GM12864 (cell line): ENCODE measurements at regions not wholly inside any gene's neighbourhood (a gene's known extent, or its start where the extent isn't known, plus 50 kb on each side); places are given as distances from the start of the nearest gene placed in this dataset.

Source experiments
- DNase-seq: peaks from one replicate; pipeline ENCODE4 v3.0.0-alpha.2; 2011; ENCODE audit warnings: low read depth
- H3K4me3 ChIP-seq: 2 replicates; pipeline ENCODE4 v1.5.1; 2011; ENCODE audit warnings: mild to moderate bottlenecking, low read depth, low read length, control low read depth
- CTCF ChIP-seq: IDR thresholded peaks from 2 replicates; pipeline ENCODE4 v1.5.1; 2011; ENCODE audit warnings: low read depth, mild to moderate bottlenecking, moderate library complexity, low read length, control low read depth, inconsistent platforms; ENCODE audit errors: missing control alignments

GRCh38 chr5:54733101-54733500, 215.5 kb downstream of the SNX18 start:
- H3K4me3 ChIP-seq = no peak overlapping the region
- TF ChIP-seq CTCF = no peak
- DNase-seq = no peak

- no peak for TF ChIP-seq CTCF
- no peak overlapping the region for H3K4me3 ChIP-seq
- no peak for DNase-seq
Observed at GRCh38 chr5:54732108-54732507, 214.5 kb downstream of the SNX18 start.

- no peak overlapping the region for H3K4me3 ChIP-seq
- TF ChIP-seq CTCF = no peak
- DNase-seq = no peak
Observed at GRCh38 chr5:54728588-54728915, 211.0 kb downstream of the SNX18 start.

- TF ChIP-seq CTCF = no peak
- no peak for DNase-seq
- H3K4me3 ChIP-seq = no peak overlapping the region
Observed at GRCh38 chr5:54727874-54728587, 210.5 kb downstream of the SNX18 start.

GRCh38 chr5:54725391-54726280, 208.1 kb downstream of the SNX18 start:
- TF ChIP-seq CTCF = no peak
- no peak for DNase-seq

GRCh38 chr5:54722846-54723433, 205.4 kb downstream of the SNX18 start:
- no peak for TF ChIP-seq CTCF
- DNase-seq = no peak
- no peak overlapping the region for H3K4me3 ChIP-seq

More at GRCh38 chr5:54725391-54726280, 208.1 kb downstream of the SNX18 start:
- H3K4me3 ChIP-seq = no peak overlapping the region
